Activated CD4-positive, alpha-beta memory T cell treated with anti-CD3 and anti-CD28 coated beads, Interleukin-2, amount 10 ng/mL, durations not matched to agents 7 days and 5 days (primary cell): ENCODE measurements at regions not wholly inside any gene's neighbourhood (a gene's known extent, or its start where the extent isn't known, plus 50 kb on each side); places are given as distances from the start of the nearest gene placed in this dataset.

Experiments
- CTCF ChIA-PET: fragments of 350-600 bp; sonication (Branson Sonifier 250); formaldehyde crosslinking; loops from one replicate; lab custom pipeline; 2021; ENCODE audit warnings: antibody characterized with exemption, inconsistent platforms; lab: Charles Lee
- POLR2A ChIA-PET: fragments of 350-600 bp; sonication (Branson Sonifier 250); formaldehyde crosslinking; loops from one replicate; lab custom pipeline; 2021; ENCODE audit warnings: antibody characterized with exemption; lab: Charles Lee
- DNase-seq: peaks from one replicate; pipeline ENCODE4 v3.0.0-alpha.2; 2020
- H3K27ac Mint-ChIP-seq: one replicate; pipeline ENCODE4 v1.8.0; 2021; ENCODE audit warnings: mild to moderate bottlenecking, mixed read lengths
- H3K27me3 Mint-ChIP-seq: one replicate; pipeline ENCODE4 v1.8.0; 2021; ENCODE audit warnings: mixed read lengths
- H3K36me3 Mint-ChIP-seq: one replicate; pipeline ENCODE4 v1.8.0; 2021; ENCODE audit warnings: low read depth, mixed read lengths
- H3K4me1 Mint-ChIP-seq: one replicate; pipeline ENCODE4 v1.8.0; 2021; ENCODE audit warnings: mixed read lengths
- H3K4me3 Mint-ChIP-seq: one replicate; pipeline ENCODE4 v1.8.0; 2021; ENCODE audit warnings: mild to moderate bottlenecking, mixed read lengths
- H3K9me3 Mint-ChIP-seq: one replicate; pipeline ENCODE4 v1.8.0; 2021; ENCODE audit warnings: mixed read lengths

DNA sequence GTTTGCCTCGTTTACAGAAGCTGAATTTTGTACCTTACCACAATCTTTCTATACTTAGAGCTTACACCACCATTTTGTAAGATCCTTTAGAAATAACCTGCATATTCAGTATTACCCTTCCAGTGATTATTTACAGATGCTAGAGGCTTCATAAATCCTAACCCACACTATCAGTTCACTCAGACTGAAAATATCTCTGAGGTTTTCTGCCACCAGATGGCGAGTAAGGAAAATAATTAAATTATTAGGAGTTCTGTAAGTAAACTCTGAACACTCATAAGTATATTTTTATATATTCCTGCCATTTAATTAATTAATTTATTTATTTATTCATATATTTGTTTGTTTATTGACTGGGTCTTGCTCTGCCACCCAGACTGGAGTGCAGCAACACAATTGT, 1635.2 kb downstream of the PLA2G4A start:
- Mint-ChIP-seq H3K9me3 (peaks cover 2% of the 10 kb centered on the region), H3K4me1 (no peaks in the 10 kb centered on the region), H3K27me3 (no peaks in the 10 kb centered on the region), H3K27ac (no peak overlapping the region), H3K36me3 (no peaks in the 10 kb centered on the region), H3K4me3 (no peak overlapping the region)
- ChIA-PET POLR2A (no interaction called here), CTCF (no interaction called here)
- DNase-seq: no peak

DNA sequence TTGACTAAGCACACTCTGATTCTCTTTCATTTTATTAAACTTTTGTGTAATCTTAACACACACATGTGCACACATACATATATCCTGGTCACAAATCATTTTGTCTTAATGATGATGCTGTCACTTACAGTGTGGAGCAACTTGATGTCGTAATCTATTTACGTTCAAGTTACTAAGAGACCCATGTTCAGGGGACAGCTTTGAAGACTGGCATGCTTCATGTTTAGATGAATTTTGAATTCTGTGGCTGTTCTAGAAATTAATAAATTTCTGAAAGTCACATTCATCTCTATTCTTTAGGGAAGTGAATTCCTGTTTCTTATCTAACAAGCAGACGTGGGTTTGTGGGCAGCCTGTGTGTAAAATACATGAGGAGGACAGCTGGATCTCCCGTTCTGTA, 1637.8 kb downstream of the PLA2G4A start:
- H3K27ac Mint-ChIP-seq: no peak overlapping the region
- DNase-seq: no peak
- H3K27me3 Mint-ChIP-seq: no peaks in the 10 kb centered on the region
- H3K9me3 Mint-ChIP-seq: peaks cover 4% of the 10 kb centered on the region
- H3K4me3 Mint-ChIP-seq: no peak overlapping the region
- H3K36me3 Mint-ChIP-seq: no peaks in the 10 kb centered on the region
- POLR2A ChIA-PET: no interaction called here
- CTCF ChIA-PET: no interaction called here
- H3K4me1 Mint-ChIP-seq: no peaks in the 10 kb centered on the region

DNA sequence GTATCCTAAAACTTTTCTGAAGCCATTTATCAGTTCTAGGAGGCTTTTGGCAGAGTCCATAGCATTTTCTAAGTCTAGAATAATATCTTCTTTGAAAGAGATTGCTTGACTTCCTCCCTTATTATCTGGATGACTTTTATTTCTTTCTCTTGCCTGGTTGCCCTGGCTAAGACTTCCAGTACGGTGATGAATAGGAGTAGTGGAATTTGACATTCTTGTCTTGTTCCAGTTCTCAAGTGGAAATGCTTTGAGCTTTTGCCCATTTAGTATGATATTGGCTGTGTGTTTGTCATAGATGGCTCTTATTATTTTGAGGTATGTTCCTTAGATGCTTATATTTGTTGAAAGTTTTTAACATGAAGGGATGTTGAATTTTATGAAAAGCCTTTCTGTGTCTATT, 1647.9 kb downstream of the PLA2G4A start:
- H3K9me3 Mint-ChIP-seq: peaks cover 2% of the 10 kb centered on the region
- DNase-seq: no peak
- H3K4me3 Mint-ChIP-seq: no peak overlapping the region
- POLR2A ChIA-PET: no interaction called here
- CTCF ChIA-PET: no interaction called here
- no peak overlapping the region for H3K27ac Mint-ChIP-seq
- no peaks in the 10 kb centered on the region for H3K36me3 Mint-ChIP-seq
- H3K27me3 Mint-ChIP-seq: no peaks in the 10 kb centered on the region
- no peaks in the 10 kb centered on the region for H3K4me1 Mint-ChIP-seq

GRCh38 chr1:188489336-188490112, 1660.8 kb downstream of the PLA2G4A start:
- DNase-seq: no peak
- Mint-ChIP-seq H3K4me1 (no peaks in the 10 kb centered on the region), H3K27ac (no peak overlapping the region), H3K27me3 (no peaks in the 10 kb centered on the region), H3K36me3 (no peaks in the 10 kb centered on the region), H3K9me3 (peaks cover 3% of the 10 kb centered on the region), H3K4me3 (no peak overlapping the region)
- ChIA-PET CTCF (no interaction called here), POLR2A (no interaction called here)

GRCh38 chr1:188496506-188496905, 1667.8 kb downstream of the PLA2G4A start:
- no peaks in the 10 kb centered on the region for H3K36me3 Mint-ChIP-seq
- H3K27ac Mint-ChIP-seq: no peak overlapping the region
- H3K4me1 Mint-ChIP-seq: no peaks in the 10 kb centered on the region
- no peaks in the 10 kb centered on the region for H3K27me3 Mint-ChIP-seq
- CTCF ChIA-PET: no interaction called here
- H3K9me3 Mint-ChIP-seq: peaks cover 10% of the 10 kb centered on the region
- no peak for DNase-seq
- no peak overlapping the region for H3K4me3 Mint-ChIP-seq
- POLR2A ChIA-PET: no interaction called here

- no peak overlapping the region for H3K27ac Mint-ChIP-seq
- CTCF ChIA-PET: no interaction called here
- POLR2A ChIA-PET: no interaction called here
- DNase-seq: no peak
- H3K27me3 Mint-ChIP-seq: no peaks in the 10 kb centered on the region
- no peaks in the 10 kb centered on the region for H3K4me1 Mint-ChIP-seq
- peaks cover 10% of the 10 kb centered on the region for H3K9me3 Mint-ChIP-seq
- no peaks in the 10 kb centered on the region for H3K36me3 Mint-ChIP-seq
- no peak overlapping the region for H3K4me3 Mint-ChIP-seq
These were observed 1668.3 kb downstream of the PLA2G4A start for GRCh38 chr1:188497020-188497419.

DNA sequence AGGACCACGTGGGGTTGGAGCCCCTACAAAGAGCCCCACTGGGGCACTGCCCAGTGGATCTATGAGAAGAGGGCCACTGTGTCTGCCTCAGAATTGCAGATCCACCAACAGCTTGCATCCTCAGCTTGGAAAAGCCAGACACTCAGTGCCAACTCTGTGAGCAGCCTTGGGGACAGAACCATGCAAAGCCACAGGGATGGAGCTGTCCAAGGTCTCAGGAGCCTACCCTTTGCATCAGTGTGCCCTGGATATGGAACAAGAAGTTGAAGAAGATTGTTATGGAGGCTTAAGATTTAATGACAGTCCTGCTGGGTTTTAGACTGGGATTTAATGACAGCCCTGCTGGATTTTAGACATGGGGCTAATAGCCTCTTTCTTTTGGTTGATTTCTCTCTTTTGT, 1670.9 kb downstream of the PLA2G4A start:
- CTCF ChIA-PET: no interaction called here
- H3K36me3 Mint-ChIP-seq: no peaks in the 10 kb centered on the region
- H3K27me3 Mint-ChIP-seq: no peaks in the 10 kb centered on the region
- POLR2A ChIA-PET: no interaction called here
- H3K27ac Mint-ChIP-seq: no peak overlapping the region
- no peaks in the 10 kb centered on the region for H3K4me1 Mint-ChIP-seq
- H3K4me3 Mint-ChIP-seq: no peak overlapping the region
- DNase-seq: no peak
- peaks cover 7% of the 10 kb centered on the region for H3K9me3 Mint-ChIP-seq

DNA sequence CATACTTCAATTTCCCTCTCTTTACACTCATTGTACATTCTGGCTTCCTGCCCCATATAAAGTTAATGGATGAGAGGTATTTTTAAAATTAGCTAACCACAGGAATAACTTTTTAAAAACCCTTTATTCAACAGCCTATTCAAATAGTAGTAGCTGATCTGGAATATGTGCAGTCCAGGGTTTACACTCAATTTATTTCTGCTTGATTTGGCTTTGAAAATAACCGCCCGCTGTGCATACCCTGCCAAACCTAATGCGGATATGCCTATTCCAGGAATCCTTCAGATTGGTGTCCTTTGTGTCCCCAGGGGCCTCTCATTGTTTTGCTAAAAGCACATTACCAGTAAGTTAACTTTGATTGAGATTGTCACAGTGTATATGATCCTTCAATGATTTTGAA, 1686.2 kb downstream of the PLA2G4A start:
- Mint-ChIP-seq H3K4me3 (no peak overlapping the region), H3K36me3 (no peaks in the 10 kb centered on the region), H3K27me3 (no peaks in the 10 kb centered on the region), H3K27ac (no peak overlapping the region), H3K4me1 (no peaks in the 10 kb centered on the region), H3K9me3 (peaks cover 6% of the 10 kb centered on the region)
- ChIA-PET POLR2A (no interaction called here), CTCF (no interaction called here)
- DNase-seq: no peak

GRCh38 chr1:188517139-188517538, 1688.4 kb downstream of the PLA2G4A start:
- Mint-ChIP-seq H3K4me1 (no peaks in the 10 kb centered on the region), H3K4me3 (no peak overlapping the region), H3K9me3 (peaks cover 7% of the 10 kb centered on the region), H3K36me3 (no peaks in the 10 kb centered on the region), H3K27me3 (no peaks in the 10 kb centered on the region), H3K27ac (no peak overlapping the region)
- ChIA-PET CTCF (no interaction called here), POLR2A (no interaction called here)
- DNase-seq: no peak

- DNase-seq: no peak
- H3K36me3 Mint-ChIP-seq: no peaks in the 10 kb centered on the region
- no peaks in the 10 kb centered on the region for H3K27me3 Mint-ChIP-seq
- no peak overlapping the region for H3K27ac Mint-ChIP-seq
- H3K4me3 Mint-ChIP-seq: no peak overlapping the region
- H3K9me3 Mint-ChIP-seq: peaks cover 3% of the 10 kb centered on the region
- no peaks in the 10 kb centered on the region for H3K4me1 Mint-ChIP-seq
- ChIA-PET CTCF (no interaction called here), POLR2A (no interaction called here)
These were observed 1722.4 kb downstream of the PLA2G4A start for GRCh38 chr1:188551176-188551575.

DNA sequence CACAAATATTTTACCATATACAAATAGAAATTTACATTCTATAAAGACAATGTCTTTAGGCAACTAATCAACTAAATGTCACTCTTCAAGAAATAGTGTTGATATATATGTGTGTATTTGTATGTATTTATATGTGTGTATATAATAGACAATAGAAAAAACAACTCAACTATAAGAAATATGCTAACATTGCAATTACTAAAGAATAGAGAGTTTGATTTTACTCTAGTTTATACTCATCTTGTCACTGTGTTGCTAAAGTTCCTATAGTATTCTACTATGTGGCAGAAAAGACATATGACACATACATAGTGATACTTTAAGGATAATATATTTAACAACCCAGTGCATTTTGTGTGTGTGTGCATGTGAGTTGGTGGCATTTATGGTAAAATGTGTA, 1728.3 kb downstream of the PLA2G4A start:
- DNase-seq: no peak
- no peaks in the 10 kb centered on the region for H3K4me1 Mint-ChIP-seq
- no peak overlapping the region for H3K27ac Mint-ChIP-seq
- H3K36me3 Mint-ChIP-seq: no peaks in the 10 kb centered on the region
- no peaks in the 10 kb centered on the region for H3K27me3 Mint-ChIP-seq
- peaks cover 2% of the 10 kb centered on the region for H3K9me3 Mint-ChIP-seq
- no peak overlapping the region for H3K4me3 Mint-ChIP-seq
- ChIA-PET CTCF (no interaction called here), POLR2A (no interaction called here)

DNA sequence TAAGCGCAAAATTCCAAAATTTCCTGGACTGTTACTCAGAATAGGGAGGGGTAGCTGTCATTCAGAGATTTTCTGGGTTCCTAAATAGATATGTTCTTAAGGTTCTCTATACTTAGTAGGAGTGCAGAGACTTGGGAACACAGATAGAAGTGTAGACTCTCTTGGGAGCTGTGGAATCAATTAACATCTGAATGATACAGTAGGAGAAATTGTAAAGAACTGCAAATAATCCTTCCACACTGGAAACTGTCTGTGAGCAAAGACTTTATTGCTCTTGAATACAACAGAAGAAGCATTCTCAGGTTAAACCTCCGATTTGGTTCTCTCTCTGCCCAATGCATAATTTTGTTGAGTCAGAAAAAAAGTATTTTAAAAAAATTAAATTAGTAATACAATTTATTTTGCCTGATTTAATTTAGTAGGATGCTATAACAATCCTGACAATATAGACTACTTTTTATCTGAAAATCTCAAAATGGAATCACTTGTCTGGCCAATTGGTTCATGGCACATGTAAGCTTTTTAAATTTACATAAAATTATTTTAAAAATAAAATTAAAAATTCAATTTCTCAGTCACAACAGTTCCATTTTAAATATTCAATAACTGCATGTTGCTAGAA, 1754.3 kb downstream of the PLA2G4A start:
- no peaks in the 10 kb centered on the region for H3K27me3 Mint-ChIP-seq
- H3K4me1 Mint-ChIP-seq: no peaks in the 10 kb centered on the region
- no peaks in the 10 kb centered on the region for H3K36me3 Mint-ChIP-seq
- no peak overlapping the region for H3K27ac Mint-ChIP-seq
- ChIA-PET POLR2A (no interaction called here), CTCF (no interaction called here)
- H3K4me3 Mint-ChIP-seq: no peak overlapping the region
- DNase-seq: no peak
- peaks cover 1% of the 10 kb centered on the region for H3K9me3 Mint-ChIP-seq

- H3K27ac Mint-ChIP-seq: no peak overlapping the region
- H3K27me3 Mint-ChIP-seq: no peaks in the 10 kb centered on the region
- no peaks in the 10 kb centered on the region for H3K4me1 Mint-ChIP-seq
- ChIA-PET POLR2A (no interaction called here), CTCF (no interaction called here)
- H3K36me3 Mint-ChIP-seq: no peaks in the 10 kb centered on the region
- DNase-seq: no peak
- H3K4me3 Mint-ChIP-seq: no peak overlapping the region
- no peaks in the 10 kb centered on the region for H3K9me3 Mint-ChIP-seq
These were observed 1755.4 kb downstream of the PLA2G4A start for GRCh38 chr1:188584119-188584518.

- POLR2A ChIA-PET: no interaction called here
- H3K27ac Mint-ChIP-seq: no peak overlapping the region
These were observed 1761.9 kb downstream of the PLA2G4A start for GRCh38 chr1:188590641-188591040.

More at GRCh38 chr1:188590641-188591040, 1761.9 kb downstream of the PLA2G4A start:
- Mint-ChIP-seq H3K4me3 (no peak overlapping the region), H3K4me1 (no peaks in the 10 kb centered on the region), H3K9me3 (peaks cover 8% of the 10 kb centered on the region), H3K36me3 (no peaks in the 10 kb centered on the region), H3K27me3 (no peaks in the 10 kb centered on the region)
- no peak for DNase-seq
- CTCF ChIA-PET: no interaction called here
